SK-N-SH treated with all-trans-retinoic acid at 6 μM for 48 hours (cell line): ENCODE measurements at regions not wholly inside any gene's neighbourhood (a gene's known extent, or its start where the extent isn't known, plus 50 kb on each side); places are given as distances from the start of the nearest gene placed in this dataset.

Experiments
- ATAC-seq: fragments of 200-7000 bp; cut with Tn5 transposase; 3 replicates; pipeline ENCODE4 v1.9.1; 2020; ENCODE audit warnings: mild to moderate bottlenecking, moderate library complexity
- ARNTL ChIP-seq: fragments of 450-650 bp; formaldehyde crosslinking; IDR thresholded peaks from 2 replicates; pipeline ENCODE4 v1.5.0; 2020; ENCODE audit warnings: low read depth, mild to moderate bottlenecking, moderate library complexity, borderline replicate concordance
- CSDC2 ChIP-seq: fragments of 250-450 bp; sonication (Bioruptor Pico); IDR thresholded peaks from 2 replicates; pipeline ENCODE4 v1.5.0; 2020; ENCODE audit warnings: mild to moderate bottlenecking, moderate library complexity
- ESRRG ChIP-seq: fragments of 250-450 bp; sonication (Bioruptor Pico); IDR thresholded peaks from 2 replicates; pipeline ENCODE4 v1.6.1; 2021; ENCODE audit warnings: mild to moderate bottlenecking
- GLIS3 ChIP-seq: fragments of 250-450 bp; sonication (Bioruptor Pico); IDR thresholded peaks from 2 replicates; pipeline ENCODE4 v1.5.0; 2020; ENCODE audit warnings: mild to moderate bottlenecking, moderate library complexity
- ISL1 ChIP-seq: fragments of 250-450 bp; sonication (Bioruptor Pico); IDR thresholded peaks from 2 replicates; pipeline ENCODE4 v2.1.2; 2022; ENCODE audit warnings: mild to moderate bottlenecking, moderate library complexity
- OSR1 ChIP-seq: fragments of 250-450 bp; sonication (Bioruptor Pico); IDR thresholded peaks from 2 replicates; pipeline ENCODE4 v1.8.0; 2022; ENCODE audit warnings: moderate library complexity, mild to moderate bottlenecking, inconsistent platforms
- PPARA ChIP-seq: fragments of 250-450 bp; sonication (Bioruptor Pico); IDR thresholded peaks from 2 replicates; pipeline ENCODE4 v1.5.0; 2020; ENCODE audit warnings: mild to moderate bottlenecking, borderline replicate concordance
- RARB ChIP-seq: fragments of 250-450 bp; sonication (Bioruptor Pico); IDR thresholded peaks from 2 replicates; pipeline ENCODE4 v1.8.0; 2021; ENCODE audit warnings: mild to moderate bottlenecking, moderate library complexity
- SNAI2 ChIP-seq: fragments of 250-450 bp; sonication (Bioruptor Pico); IDR thresholded peaks from 2 replicates; pipeline ENCODE4 v1.5.0; 2020; ENCODE audit warnings: mild to moderate bottlenecking, moderate library complexity
- TCF4 ChIP-seq: fragments of 250-450 bp; sonication (Bioruptor Pico); IDR thresholded peaks from 2 replicates; pipeline ENCODE4 v1.8.0; 2021; ENCODE audit warnings: mild to moderate bottlenecking, moderate library complexity, borderline replicate concordance
- TOX ChIP-seq: fragments of 250-450 bp; sonication (Bioruptor Pico); IDR thresholded peaks from 2 replicates; pipeline ENCODE4 v1.8.0; 2021; ENCODE audit warnings: mild to moderate bottlenecking, moderate library complexity, borderline replicate concordance
- ZC3H10 ChIP-seq: fragments of 250-450 bp; sonication (Bioruptor Pico); IDR thresholded peaks from 2 replicates; pipeline ENCODE4 v1.5.1; 2021; ENCODE audit warnings: mild to moderate bottlenecking, moderate library complexity
- ZFP3 ChIP-seq: fragments of 250-450 bp; sonication (Bioruptor Pico); IDR thresholded peaks from 2 replicates; pipeline ENCODE4 v1.5.0; 2020; ENCODE audit warnings: mild to moderate bottlenecking, moderate library complexity
- ZFP30 ChIP-seq: fragments of 450-650 bp; formaldehyde crosslinking; IDR thresholded peaks from 2 replicates; pipeline ENCODE4 v1.5.0; 2022; ENCODE audit warnings: mild to moderate bottlenecking, moderate library complexity
- ZNF565 ChIP-seq: fragments of 450-650 bp; formaldehyde crosslinking; conservative IDR thresholded peaks from 2 replicates; pipeline ENCODE4 v1.5.0; 2020; ENCODE audit warnings: low read depth, mild to moderate bottlenecking, moderate library complexity
- ZNF70 ChIP-seq: fragments of 450-650 bp; formaldehyde crosslinking; IDR thresholded peaks from 2 replicates; pipeline ENCODE4 v1.5.0; 2020; ENCODE audit warnings: mild to moderate bottlenecking, moderate library complexity
- ZNF8 ChIP-seq: fragments of 450-650 bp; formaldehyde crosslinking; IDR thresholded peaks from 2 replicates; pipeline ENCODE4 v1.5.0; 2020; ENCODE audit warnings: mild to moderate bottlenecking, moderate library complexity
- TF ChIP-seq, protein P1 (sequence below): fragments of 250-450 bp; sonication (Bioruptor Pico); IDR thresholded peaks from 2 replicates; pipeline ENCODE4 v1.5.1; 2021; ENCODE audit warnings: mild to moderate bottlenecking, moderate library complexity
- TF ChIP-seq, protein P2 (sequence below): fragments of 250-450 bp; sonication (Bioruptor Pico); IDR thresholded peaks from 2 replicates; pipeline ENCODE4 v1.8.0; 2020; ENCODE audit warnings: mild to moderate bottlenecking, moderate library complexity, borderline replicate concordance
- TF ChIP-seq, protein P3 (sequence below): fragments of 250-450 bp; sonication (Bioruptor Pico); IDR thresholded peaks from 2 replicates; pipeline ENCODE4 v1.5.1; 2020; ENCODE audit warnings: low read depth, mild to moderate bottlenecking, moderate library complexity
- TF ChIP-seq, protein P4 (sequence below): fragments of 250-450 bp; sonication (Bioruptor Pico); IDR thresholded peaks from 2 replicates; pipeline ENCODE4 v1.5.0; 2020; ENCODE audit warnings: mild to moderate bottlenecking, moderate library complexity

DNA sequence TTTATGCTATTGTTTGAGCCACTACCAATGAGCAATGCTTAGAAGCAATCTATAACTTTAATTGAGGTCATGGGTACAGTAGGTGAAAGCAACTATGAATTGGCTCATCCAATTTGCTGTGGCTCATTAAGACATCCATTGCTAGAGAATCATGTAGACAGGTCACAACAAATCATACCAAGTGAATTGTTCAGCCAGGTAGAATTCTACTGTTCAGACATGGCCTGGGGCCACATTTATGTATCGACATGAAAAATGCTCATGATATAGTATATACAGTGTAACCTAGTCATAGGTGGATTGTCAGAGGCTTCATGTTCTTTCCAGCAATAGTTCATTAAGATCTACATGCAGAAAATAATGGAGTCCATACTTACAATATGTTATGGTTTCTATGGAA, 633.7 kb upstream of the EYS start:
- TF ChIP-seq OSR1 (CRISPR knock-in tag) (no peak), ZC3H10 (CRISPR knock-in tag) (no peak), GLIS3 (CRISPR knock-in tag) (no peak), ZNF8 (no peak)
- TF ChIP-seq, protein P1, sequence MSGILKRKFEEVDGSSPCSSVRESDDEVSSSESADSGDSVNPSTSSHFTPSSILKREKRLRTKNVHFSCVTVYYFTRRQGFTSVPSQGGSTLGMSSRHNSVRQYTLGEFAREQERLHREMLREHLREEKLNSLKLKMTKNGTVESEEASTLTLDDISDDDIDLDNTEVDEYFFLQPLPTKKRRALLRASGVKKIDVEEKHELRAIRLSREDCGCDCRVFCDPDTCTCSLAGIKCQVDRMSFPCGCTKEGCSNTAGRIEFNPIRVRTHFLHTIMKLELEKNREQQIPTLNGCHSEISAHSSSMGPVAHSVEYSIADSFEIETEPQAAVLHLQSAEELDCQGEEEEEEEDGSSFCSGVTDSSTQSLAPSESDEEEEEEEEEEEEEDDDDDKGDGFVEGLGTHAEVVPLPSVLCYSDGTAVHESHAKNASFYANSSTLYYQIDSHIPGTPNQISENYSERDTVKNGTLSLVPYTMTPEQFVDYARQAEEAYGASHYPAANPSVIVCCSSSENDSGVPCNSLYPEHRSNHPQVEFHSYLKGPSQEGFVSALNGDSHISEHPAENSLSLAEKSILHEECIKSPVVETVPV (CRISPR knock-in tag): no peak
- no peak for ATAC-seq

DNA sequence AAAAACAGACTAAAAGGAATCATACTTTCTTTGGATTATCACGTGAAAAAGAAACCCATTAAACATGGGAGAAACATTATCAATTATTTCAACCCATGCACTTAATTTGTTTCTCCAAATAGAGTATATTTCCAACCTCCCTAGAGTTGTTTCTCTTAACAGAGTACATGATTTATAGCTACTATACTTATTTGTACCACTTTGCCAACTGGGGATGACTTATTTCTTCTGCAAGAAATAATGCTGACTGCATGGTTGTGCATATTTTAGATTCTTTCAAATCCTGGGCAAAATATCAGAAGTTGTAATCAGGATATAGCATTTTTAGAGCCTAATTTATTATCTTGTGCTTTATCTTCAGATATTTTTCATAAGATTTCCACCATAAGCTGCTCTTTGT, 629.1 kb upstream of the EYS start:
- peak; percentile 76 for TF ChIP-seq ISL1 (CRISPR knock-in tag)
- no peak for TF ChIP-seq ESRRG (CRISPR knock-in tag)
- TF ChIP-seq ZFP3 (CRISPR knock-in tag): no peak
- no peak for TF ChIP-seq RARB (CRISPR knock-in tag)
- ATAC-seq: peak; percentile 74

DNA sequence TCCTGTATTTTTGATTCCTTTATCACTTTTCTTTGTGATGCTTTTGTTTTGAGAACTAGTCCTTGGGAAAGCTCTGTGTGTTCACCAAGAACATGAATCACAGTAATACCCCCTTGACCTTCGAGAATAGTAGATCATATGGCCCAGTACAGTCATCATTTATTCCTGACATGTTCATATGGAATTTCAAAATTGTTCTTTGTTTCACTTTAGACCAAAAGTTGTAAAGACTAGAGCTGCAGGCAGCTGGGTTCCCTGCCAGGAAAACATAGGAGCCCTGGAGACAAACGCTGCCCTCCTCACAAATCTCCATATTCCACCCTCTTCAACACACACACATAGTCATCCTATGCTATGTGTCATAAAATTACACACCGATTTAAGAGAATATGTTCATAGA, 621.2 kb upstream of the EYS start:
- TF ChIP-seq TOX (peak; percentile 65; the same call in 1 of the 2 replicates), ISL1 (CRISPR knock-in tag) (0 out of 2 replicates have a peak, but pooled peaks have one; percentile 36), ZNF565 (CRISPR knock-in tag) (no peak)

DNA sequence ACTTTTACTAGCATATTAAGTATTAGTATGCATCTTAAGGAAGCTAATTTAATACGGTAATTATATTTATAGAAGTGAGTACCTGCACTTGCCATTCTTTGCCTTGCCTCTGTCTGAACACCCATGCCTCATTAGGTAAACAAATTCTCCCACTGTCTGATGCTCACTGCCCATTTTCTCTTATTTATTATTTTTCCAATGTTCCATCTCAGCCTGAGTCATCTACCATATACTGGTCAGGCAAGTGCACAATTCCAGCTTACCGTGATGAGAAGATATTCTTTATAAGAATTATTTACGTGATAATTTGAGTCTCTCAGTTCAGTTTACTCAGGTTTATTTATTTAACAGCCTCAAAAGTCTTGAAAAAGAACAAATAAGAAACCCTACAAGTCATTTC, 619.2 kb upstream of the EYS start:
- no peak for TF ChIP-seq RARB (CRISPR knock-in tag)
- TF ChIP-seq, protein P2, sequence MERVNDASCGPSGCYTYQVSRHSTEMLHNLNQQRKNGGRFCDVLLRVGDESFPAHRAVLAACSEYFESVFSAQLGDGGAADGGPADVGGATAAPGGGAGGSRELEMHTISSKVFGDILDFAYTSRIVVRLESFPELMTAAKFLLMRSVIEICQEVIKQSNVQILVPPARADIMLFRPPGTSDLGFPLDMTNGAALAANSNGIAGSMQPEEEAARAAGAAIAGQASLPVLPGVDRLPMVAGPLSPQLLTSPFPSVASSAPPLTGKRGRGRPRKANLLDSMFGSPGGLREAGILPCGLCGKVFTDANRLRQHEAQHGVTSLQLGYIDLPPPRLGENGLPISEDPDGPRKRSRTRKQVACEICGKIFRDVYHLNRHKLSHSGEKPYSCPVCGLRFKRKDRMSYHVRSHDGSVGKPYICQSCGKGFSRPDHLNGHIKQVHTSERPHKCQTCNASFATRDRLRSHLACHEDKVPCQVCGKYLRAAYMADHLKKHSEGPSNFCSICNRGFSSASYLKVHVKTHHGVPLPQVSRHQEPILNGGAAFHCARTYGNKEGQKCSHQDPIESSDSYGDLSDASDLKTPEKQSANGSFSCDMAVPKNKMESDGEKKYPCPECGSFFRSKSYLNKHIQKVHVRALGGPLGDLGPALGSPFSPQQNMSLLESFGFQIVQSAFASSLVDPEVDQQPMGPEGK (CRISPR knock-in tag): no peak
- TF ChIP-seq, all 23 proteins: peak for 0
- ATAC-seq: no peak

More for the DNA sequence above, 621.2 kb upstream of the EYS start:
- ATAC-seq: peak; percentile 77

DNA sequence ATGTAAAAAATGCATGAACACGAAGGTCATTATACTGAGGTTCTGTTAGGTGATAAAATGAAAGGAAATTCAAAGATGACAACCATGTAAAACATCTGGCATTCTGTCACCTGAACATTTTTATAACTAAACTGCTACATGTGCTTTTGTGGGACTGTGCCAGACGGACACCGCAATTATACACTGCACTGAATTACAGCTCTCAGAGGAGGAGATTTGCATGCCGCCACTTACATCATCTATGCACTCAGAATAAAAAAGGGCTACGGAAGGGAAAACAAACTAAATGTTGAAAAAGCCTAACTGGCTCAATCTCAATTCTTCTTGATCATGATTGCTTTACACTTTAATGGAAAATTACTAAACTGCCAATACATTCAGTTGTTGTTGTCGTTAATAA, 614.0 kb upstream of the EYS start:
- no peak for TF ChIP-seq ZFP30 (CRISPR knock-in tag)
- TF ChIP-seq ZNF565 (CRISPR knock-in tag): no peak
- TF ChIP-seq PPARA: no peak
- TF ChIP-seq, protein P3, sequence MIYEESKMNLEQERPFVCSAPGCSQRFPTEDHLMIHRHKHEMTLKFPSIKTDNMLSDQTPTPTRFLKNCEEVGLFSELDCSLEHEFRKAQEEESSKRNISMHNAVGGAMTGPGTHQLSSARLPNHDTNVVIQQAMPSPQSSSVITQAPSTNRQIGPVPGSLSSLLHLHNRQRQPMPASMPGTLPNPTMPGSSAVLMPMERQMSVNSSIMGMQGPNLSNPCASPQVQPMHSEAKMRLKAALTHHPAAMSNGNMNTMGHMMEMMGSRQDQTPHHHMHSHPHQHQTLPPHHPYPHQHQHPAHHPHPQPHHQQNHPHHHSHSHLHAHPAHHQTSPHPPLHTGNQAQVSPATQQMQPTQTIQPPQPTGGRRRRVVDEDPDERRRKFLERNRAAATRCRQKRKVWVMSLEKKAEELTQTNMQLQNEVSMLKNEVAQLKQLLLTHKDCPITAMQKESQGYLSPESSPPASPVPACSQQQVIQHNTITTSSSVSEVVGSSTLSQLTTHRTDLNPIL: no peak
- no peak for TF ChIP-seq TCF4 (CRISPR knock-in tag)
- no peak for TF ChIP-seq CSDC2 (CRISPR knock-in tag)
- no peak for TF ChIP-seq ESRRG (CRISPR knock-in tag)
- TF ChIP-seq ZNF70 (CRISPR knock-in tag): no peak
- no peak for TF ChIP-seq SNAI2 (CRISPR knock-in tag)
- TF ChIP-seq GLIS3 (CRISPR knock-in tag): no peak
- TF ChIP-seq ZNF8: no peak
- TF ChIP-seq, protein P4, sequence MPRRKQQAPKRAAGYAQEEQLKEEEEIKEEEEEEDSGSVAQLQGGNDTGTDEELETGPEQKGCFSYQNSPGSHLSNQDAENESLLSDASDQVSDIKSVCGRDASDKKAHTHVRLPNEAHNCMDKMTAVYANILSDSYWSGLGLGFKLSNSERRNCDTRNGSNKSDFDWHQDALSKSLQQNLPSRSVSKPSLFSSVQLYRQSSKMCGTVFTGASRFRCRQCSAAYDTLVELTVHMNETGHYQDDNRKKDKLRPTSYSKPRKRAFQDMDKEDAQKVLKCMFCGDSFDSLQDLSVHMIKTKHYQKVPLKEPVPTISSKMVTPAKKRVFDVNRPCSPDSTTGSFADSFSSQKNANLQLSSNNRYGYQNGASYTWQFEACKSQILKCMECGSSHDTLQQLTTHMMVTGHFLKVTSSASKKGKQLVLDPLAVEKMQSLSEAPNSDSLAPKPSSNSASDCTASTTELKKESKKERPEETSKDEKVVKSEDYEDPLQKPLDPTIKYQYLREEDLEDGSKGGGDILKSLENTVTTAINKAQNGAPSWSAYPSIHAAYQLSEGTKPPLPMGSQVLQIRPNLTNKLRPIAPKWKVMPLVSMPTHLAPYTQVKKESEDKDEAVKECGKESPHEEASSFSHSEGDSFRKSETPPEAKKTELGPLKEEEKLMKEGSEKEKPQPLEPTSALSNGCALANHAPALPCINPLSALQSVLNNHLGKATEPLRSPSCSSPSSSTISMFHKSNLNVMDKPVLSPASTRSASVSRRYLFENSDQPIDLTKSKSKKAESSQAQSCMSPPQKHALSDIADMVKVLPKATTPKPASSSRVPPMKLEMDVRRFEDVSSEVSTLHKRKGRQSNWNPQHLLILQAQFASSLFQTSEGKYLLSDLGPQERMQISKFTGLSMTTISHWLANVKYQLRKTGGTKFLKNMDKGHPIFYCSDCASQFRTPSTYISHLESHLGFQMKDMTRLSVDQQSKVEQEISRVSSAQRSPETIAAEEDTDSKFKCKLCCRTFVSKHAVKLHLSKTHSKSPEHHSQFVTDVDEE (CRISPR knock-in tag): no peak
- no peak for TF ChIP-seq ARNTL (CRISPR knock-in tag)
- TF ChIP-seq, protein P1 (CRISPR knock-in tag): no peak
- no peak for TF ChIP-seq ZFP3 (CRISPR knock-in tag)
- no peak for TF ChIP-seq ZC3H10 (CRISPR knock-in tag)
- ATAC-seq: no peak
